SK-N-SH treated with all-trans-retinoic acid at 6 μM for 48 hours (cell line): ENCODE measurements at regions not wholly inside any gene's neighbourhood (a gene's known extent, or its start where the extent isn't known, plus 50 kb on each side); places are given as distances from the start of the nearest gene placed in this dataset.
"Not testable (repeated sequence)": the region's sequence is repeated elsewhere in the genome, so short reads cannot be mapped to it uniquely, and the experiment has no call there.

Experiments
- ATAC-seq: fragments of 200-7000 bp; cut with Tn5 transposase; 3 replicates; pipeline ENCODE4 v1.9.1; 2020; ENCODE audit warnings: mild to moderate bottlenecking, moderate library complexity
- ARNTL ChIP-seq: fragments of 450-650 bp; formaldehyde crosslinking; IDR thresholded peaks from 2 replicates; pipeline ENCODE4 v1.5.0; 2020; ENCODE audit warnings: low read depth, mild to moderate bottlenecking, moderate library complexity, borderline replicate concordance
- BACH2 ChIP-seq: fragments of 250-450 bp; sonication (Bioruptor Pico); IDR thresholded peaks from 2 replicates; pipeline ENCODE4 v1.9.0; 2021; ENCODE audit warnings: mild to moderate bottlenecking, borderline replicate concordance
- CREB5 ChIP-seq: fragments of 250-450 bp; sonication (Bioruptor Pico); IDR thresholded peaks from 2 replicates; pipeline ENCODE4 v1.5.1; 2020; ENCODE audit warnings: low read depth, mild to moderate bottlenecking, moderate library complexity
- CSDC2 ChIP-seq: fragments of 250-450 bp; sonication (Bioruptor Pico); IDR thresholded peaks from 2 replicates; pipeline ENCODE4 v1.5.0; 2020; ENCODE audit warnings: mild to moderate bottlenecking, moderate library complexity
- CSRNP3 ChIP-seq: fragments of 250-450 bp; sonication (Bioruptor Pico); IDR thresholded peaks from 2 replicates; pipeline ENCODE4 v1.5.1; 2021; ENCODE audit warnings: mild to moderate bottlenecking, moderate library complexity
- GLIS3 ChIP-seq: fragments of 250-450 bp; sonication (Bioruptor Pico); IDR thresholded peaks from 2 replicates; pipeline ENCODE4 v1.5.0; 2020; ENCODE audit warnings: mild to moderate bottlenecking, moderate library complexity
- ISL1 ChIP-seq: fragments of 250-450 bp; sonication (Bioruptor Pico); IDR thresholded peaks from 2 replicates; pipeline ENCODE4 v2.1.2; 2022; ENCODE audit warnings: mild to moderate bottlenecking, moderate library complexity
- OSR1 ChIP-seq: fragments of 250-450 bp; sonication (Bioruptor Pico); IDR thresholded peaks from 2 replicates; pipeline ENCODE4 v1.8.0; 2022; ENCODE audit warnings: moderate library complexity, mild to moderate bottlenecking, inconsistent platforms
- PATZ1 ChIP-seq: fragments of 250-450 bp; sonication (Bioruptor Pico); IDR thresholded peaks from 2 replicates; pipeline ENCODE4 v1.8.0; 2020; ENCODE audit warnings: mild to moderate bottlenecking, moderate library complexity, borderline replicate concordance
- PPARA ChIP-seq: fragments of 250-450 bp; sonication (Bioruptor Pico); IDR thresholded peaks from 2 replicates; pipeline ENCODE4 v1.5.0; 2020; ENCODE audit warnings: mild to moderate bottlenecking, borderline replicate concordance
- RARB ChIP-seq: fragments of 250-450 bp; sonication (Bioruptor Pico); IDR thresholded peaks from 2 replicates; pipeline ENCODE4 v1.8.0; 2021; ENCODE audit warnings: mild to moderate bottlenecking, moderate library complexity
- SNAI2 ChIP-seq: fragments of 250-450 bp; sonication (Bioruptor Pico); IDR thresholded peaks from 2 replicates; pipeline ENCODE4 v1.5.0; 2020; ENCODE audit warnings: mild to moderate bottlenecking, moderate library complexity
- TCF4 ChIP-seq: fragments of 250-450 bp; sonication (Bioruptor Pico); IDR thresholded peaks from 2 replicates; pipeline ENCODE4 v1.8.0; 2021; ENCODE audit warnings: mild to moderate bottlenecking, moderate library complexity, borderline replicate concordance
- TSHZ2 ChIP-seq: fragments of 250-450 bp; sonication (Bioruptor Pico); IDR thresholded peaks from 2 replicates; pipeline ENCODE4 v1.5.0; 2020; ENCODE audit warnings: mild to moderate bottlenecking, moderate library complexity
- ZC3H10 ChIP-seq: fragments of 250-450 bp; sonication (Bioruptor Pico); IDR thresholded peaks from 2 replicates; pipeline ENCODE4 v1.5.1; 2021; ENCODE audit warnings: mild to moderate bottlenecking, moderate library complexity
- ZFP3 ChIP-seq: fragments of 250-450 bp; sonication (Bioruptor Pico); IDR thresholded peaks from 2 replicates; pipeline ENCODE4 v1.5.0; 2020; ENCODE audit warnings: mild to moderate bottlenecking, moderate library complexity
- ZFP30 ChIP-seq: fragments of 450-650 bp; formaldehyde crosslinking; IDR thresholded peaks from 2 replicates; pipeline ENCODE4 v1.5.0; 2022; ENCODE audit warnings: mild to moderate bottlenecking, moderate library complexity
- ZNF565 ChIP-seq: fragments of 450-650 bp; formaldehyde crosslinking; conservative IDR thresholded peaks from 2 replicates; pipeline ENCODE4 v1.5.0; 2020; ENCODE audit warnings: low read depth, mild to moderate bottlenecking, moderate library complexity
- ZNF70 ChIP-seq: fragments of 450-650 bp; formaldehyde crosslinking; IDR thresholded peaks from 2 replicates; pipeline ENCODE4 v1.5.0; 2020; ENCODE audit warnings: mild to moderate bottlenecking, moderate library complexity
- ZNF8 ChIP-seq: fragments of 450-650 bp; formaldehyde crosslinking; IDR thresholded peaks from 2 replicates; pipeline ENCODE4 v1.5.0; 2020; ENCODE audit warnings: mild to moderate bottlenecking, moderate library complexity

GRCh38 chr12:30278401-30278800 lies 417.3 kb downstream of the IPO8 start:
- TF ChIP-seq CSRNP3 (no peak), ZC3H10 (CRISPR knock-in tag) (no peak), ISL1 (CRISPR knock-in tag) (no peak), PPARA (CRISPR knock-in tag) (no peak)

GRCh38 chr12:30272515-30272914 lies 423.2 kb downstream of the IPO8 start:
- ATAC-seq, result not testable (repeated sequence)

More at GRCh38 chr12:30278401-30278800, 417.3 kb downstream of the IPO8 start:
- ATAC-seq, result no peak

GRCh38 chr12:30269496-30269895 lies 426.2 kb downstream of the IPO8 start:
- TF ChIP-seq OSR1 (CRISPR knock-in tag), result no peak
- no peak for TF ChIP-seq TCF4
- no peak for TF ChIP-seq ZNF70 (CRISPR knock-in tag)
- no peak for TF ChIP-seq SNAI2 (CRISPR knock-in tag)
- TF ChIP-seq BACH2 (CRISPR knock-in tag), result no peak
- TF ChIP-seq PATZ1 (CRISPR knock-in tag), result no peak
- no peak for TF ChIP-seq CSDC2 (CRISPR knock-in tag)
- no peak for TF ChIP-seq ZNF8 (CRISPR knock-in tag)
- TF ChIP-seq ZFP3, result no peak
- no peak for TF ChIP-seq PPARA (CRISPR knock-in tag)
- no peak for TF ChIP-seq ZNF565
- no peak for TF ChIP-seq TSHZ2
- TF ChIP-seq ARNTL (CRISPR knock-in tag), result no peak
- no peak for TF ChIP-seq ZFP30
- TF ChIP-seq CSRNP3, result no peak
- TF ChIP-seq RARB (CRISPR knock-in tag), result no peak
- no peak for ATAC-seq

- no peak for TF ChIP-seq CREB5
- no peak for TF ChIP-seq TSHZ2
- TF ChIP-seq GLIS3, result no peak
- TF ChIP-seq ZNF70 (CRISPR knock-in tag), result no peak
- TF ChIP-seq ZC3H10 (CRISPR knock-in tag), result no peak
- no peak for TF ChIP-seq ZFP3
- no peak for ATAC-seq
Measured at GRCh38 chr12:30268041-30268440, 427.6 kb downstream of the IPO8 start.
